Neural cell (in vitro differentiated cells): ENCODE measurements at regions not wholly inside any gene's neighbourhood (a gene's known extent, or its start where the extent isn't known, plus 50 kb on each side); places are given as distances from the start of the nearest gene placed in this dataset.

Experiments
- H2AFZ ChIP-seq: fragments of 200-600, 300-800 bp; sonication (generic), shearing (Covaris generic); 2 replicates; pipeline ENCODE4 v1.6.0; 2014; ENCODE audit warnings: low read depth, mild to moderate bottlenecking, antibody characterized with exemption, low read length, moderate library complexity
- H3F3A ChIP-seq: fragments of 200-600 bp; shearing (Covaris generic); 2 replicates; pipeline ENCODE4 v1.6.1; 2016; ENCODE audit warnings: mild to moderate bottlenecking, moderate library complexity, mixed read lengths, antibody characterized with exemption, low read length; ENCODE audit not compliant: insufficient read depth, poor library complexity, severe bottlenecking
- H3K27ac ChIP-seq: fragments of 200-600, 300-800 bp; sonication (generic), shearing (Covaris generic); 2 replicates; pipeline ENCODE4 v1.5.1; 2014; ENCODE audit warnings: mild to moderate bottlenecking, low read length, moderate library complexity
- H3K27me3 ChIP-seq: fragments of 300-800, 200-600 bp; sonication (generic), shearing (Covaris generic); 2 replicates; pipeline ENCODE4 v1.6.0; 2014; ENCODE audit warnings: mild to moderate bottlenecking, low read depth, low read length, moderate library complexity; ENCODE audit not compliant: insufficient read depth
- H3K36me3 ChIP-seq: fragments of 300-800, 200-600 bp; sonication (generic), shearing (Covaris generic); 2 replicates; pipeline ENCODE4 v1.5.1; 2014; ENCODE audit warnings: mild to moderate bottlenecking, antibody characterized with exemption, low read length, moderate library complexity; ENCODE audit not compliant: insufficient read depth
- H3K4me2 ChIP-seq: fragments of 300-800, 200-600 bp; sonication (generic), shearing (Covaris generic); 2 replicates; pipeline ENCODE4 v1.6.0; 2014; ENCODE audit warnings: mild to moderate bottlenecking, low read length
- H3K4me3 ChIP-seq: fragments of 300-800, 200-600 bp; sonication (generic), shearing (Covaris generic); 2 replicates; pipeline ENCODE4 v1.5.1; 2014; ENCODE audit warnings: mild to moderate bottlenecking, low read length, moderate library complexity
- H3K79me2 ChIP-seq: fragments of 200-600 bp; shearing (Covaris generic); replicated peaks from 2 replicates; pipeline ENCODE4 v1.6.0; 2014; ENCODE audit warnings: mild to moderate bottlenecking, low read length, moderate library complexity; ENCODE audit not compliant: insufficient read depth
- H3K9ac ChIP-seq: fragments of 300-800, 200-600 bp; sonication (generic), shearing (Covaris generic); 2 replicates; pipeline ENCODE4 v1.6.1; 2016; ENCODE audit warnings: mild to moderate bottlenecking, low read length, mixed read lengths
- H3K9me2 ChIP-seq: fragments of 200-600 bp; shearing (Covaris generic); 2 replicates; pipeline ENCODE4 v1.6.1; 2016; ENCODE audit warnings: mild to moderate bottlenecking, low read length, mixed read lengths; ENCODE audit not compliant: insufficient read depth
- H3K9me3 ChIP-seq: fragments of 200-600, 300-800 bp; sonication (generic), shearing (Covaris generic); 2 replicates; pipeline ENCODE4 v1.6.1; 2016; ENCODE audit warnings: mild to moderate bottlenecking, mixed run types, low read length, moderate library complexity, mixed read lengths
- H4K20me1 ChIP-seq: fragments of 200-600 bp; shearing (Covaris generic); 2 replicates; pipeline ENCODE4 v1.6.1; 2016; ENCODE audit warnings: mild to moderate bottlenecking, mixed run types; ENCODE audit not compliant: insufficient read depth
- CTCF ChIP-seq: fragments of 450-650 bp; IDR thresholded peaks from 2 replicates; pipeline ENCODE4 v1.5.1; 2014; ENCODE audit warnings: antibody characterized with exemption, mild to moderate bottlenecking, moderate library complexity; ENCODE audit not compliant: poor library complexity, severe bottlenecking
- EP300 ChIP-seq: fragments of 450-650 bp; conservative IDR thresholded peaks from 2 replicates; pipeline ENCODE4 v1.6.1; 2014; ENCODE audit warnings: antibody characterized with exemption, mild to moderate bottlenecking, moderate library complexity; ENCODE audit not compliant: poor library complexity, severe bottlenecking
- EZH2 ChIP-seq: fragments of 200-600, 300-800 bp; shearing (Covaris generic), sonication (generic); IDR thresholded peaks from 2 replicates; pipeline ENCODE4 v1.6.1; 2014; ENCODE audit warnings: antibody characterized with exemption, low read length, borderline replicate concordance, mild to moderate bottlenecking; ENCODE audit not compliant: insufficient read depth, poor library complexity, severe bottlenecking
- MXI1 ChIP-seq: fragments of 450-650 bp; conservative IDR thresholded peaks from 2 replicates; pipeline ENCODE4 v1.6.1; 2014; ENCODE audit warnings: antibody characterized with exemption, mild to moderate bottlenecking; ENCODE audit not compliant: poor library complexity, severe bottlenecking
- POLR2AphosphoS5 ChIP-seq: IDR thresholded peaks from 2 replicates; pipeline ENCODE4 v1.6.1; 2012
- RAD21 ChIP-seq: fragments of 450-650 bp; conservative IDR thresholded peaks from 2 replicates; pipeline ENCODE4 v1.6.1; 2014; ENCODE audit warnings: antibody characterized with exemption, mild to moderate bottlenecking, moderate library complexity
- REST ChIP-seq: IDR thresholded peaks from 2 replicates; pipeline ENCODE4 v1.6.1; 2012; ENCODE audit warnings: borderline replicate concordance
- SMC3 ChIP-seq: fragments of 450-650 bp; conservative IDR thresholded peaks from 2 replicates; pipeline ENCODE4 v1.6.1; 2014; ENCODE audit warnings: antibody characterized with exemption, mild to moderate bottlenecking, moderate library complexity; ENCODE audit not compliant: poor library complexity

DNA sequence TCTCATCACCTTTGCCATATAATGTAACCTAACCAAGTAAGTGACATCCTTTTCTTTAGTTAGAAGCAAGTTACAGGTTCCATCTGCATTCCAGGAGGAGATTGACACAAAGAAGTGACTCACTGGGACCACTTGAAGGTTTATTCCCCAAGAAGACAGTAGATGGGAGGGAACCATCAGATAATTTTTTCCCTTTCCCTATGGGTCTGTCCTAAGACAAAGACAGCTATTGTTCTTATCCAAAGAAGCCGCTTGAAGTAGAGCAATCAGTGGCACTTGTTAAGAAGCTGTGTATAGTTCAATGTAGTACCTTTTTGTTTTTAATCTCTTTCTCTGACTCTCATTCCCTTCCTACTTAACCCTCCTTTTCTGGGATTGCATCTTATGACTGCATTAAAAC lies 139.9 kb upstream of the B3GALT2 start:
- H3F3A ChIP-seq: no peaks in the 10 kb centered on the region
- H3K4me2 ChIP-seq: no peak overlapping the region
- H3K9me2 ChIP-seq: no peaks in the 10 kb centered on the region
- no peaks in the 10 kb centered on the region for H3K79me2 ChIP-seq
- no peak overlapping the region for H3K4me3 ChIP-seq
- H3K9me3 ChIP-seq: no peaks in the 10 kb centered on the region
- no peak overlapping the region for H2AFZ ChIP-seq
- H3K9ac ChIP-seq: no peak overlapping the region
- H4K20me1 ChIP-seq: no peaks in the 10 kb centered on the region
- H3K27ac ChIP-seq: no peak overlapping the region
- H3K36me3 ChIP-seq: no peaks in the 10 kb centered on the region
- no peaks in the 10 kb centered on the region for H3K27me3 ChIP-seq
- no peak for TF ChIP-seq REST

GRCh38 chr1:193325771-193326170 lies 139.4 kb upstream of the B3GALT2 start:
- Histone ChIP-seq H3K9me2 (no peaks in the 10 kb centered on the region), H3K27me3 (no peaks in the 10 kb centered on the region), H3K9ac (no peak overlapping the region), H3K9me3 (no peaks in the 10 kb centered on the region), H4K20me1 (no peaks in the 10 kb centered on the region), H3K4me3 (no peak overlapping the region), H3K79me2 (no peaks in the 10 kb centered on the region), H2AFZ (no peak overlapping the region), H3K27ac (no peak overlapping the region), H3K4me2 (no peak overlapping the region), H3K36me3 (no peaks in the 10 kb centered on the region), H3F3A (no peaks in the 10 kb centered on the region)
- TF ChIP-seq RAD21 (no peak), POLR2AphosphoS5 (no peak), REST (no peak), CTCF (no peak), EP300 (no peak), MXI1 (no peak), EZH2 (no peak), SMC3 (no peak)
